Sigmoid colon (tissue), 6 donors: ENCODE measurements at regions not wholly inside any gene's neighbourhood (a gene's known extent, or its start where the extent isn't known, plus 50 kb on each side); places are given as distances from the start of the nearest gene placed in this dataset.
"Not testable (repeated sequence)": the region's sequence is repeated elsewhere in the genome, so short reads cannot be mapped to it uniquely, and the experiment has no call there.

ENCODE experiments used
- DNase-seq: peaks from one replicate; pipeline ENCODE4 v3.0.0-alpha.2; 2019
- H3K27ac ChIP-seq, 4 donors: fragments of 200-600 bp; sonication (generic); one replicate each; pipeline ENCODE4 v1.5.1; 2016 to 2019; ENCODE audit warnings: mild to moderate bottlenecking in 1 of 4
- H3K27me3 ChIP-seq, 3 donors: fragments of 200-600 bp; sonication (generic); one replicate each; pipeline ENCODE4 v1.5.1; 2019; ENCODE audit warnings: mild to moderate bottlenecking in 1 of 3
- H3K36me3 ChIP-seq, 4 donors: fragments of 200-600 bp; sonication (generic); one replicate each; pipeline ENCODE4 v1.5.1; 2016 to 2019
- H3K4me1 ChIP-seq, 4 donors: fragments of 200-600 bp; sonication (generic); one replicate each; pipeline ENCODE4 v1.5.1; 2017 to 2019
- H3K4me3 ChIP-seq, 4 donors: fragments of 200-600 bp; sonication (generic); one replicate each; pipeline ENCODE4 v1.5.1; 2017 to 2019; ENCODE audit warnings: mild to moderate bottlenecking in 2 of 4, moderate library complexity in 1 of 4
- H3K9me3 ChIP-seq, 4 donors: fragments of 200-600 bp in 3 of 4; sonication (generic) in 3 of 4; one replicate each; pipeline versions ENCODE4 v1.5.1 to v1.6.1; 2013 to 2019
- EP300 ChIP-seq, 4 donors: sonication (generic); formaldehyde crosslinking; IDR thresholded peaks; one replicate each; pipeline ENCODE4 v1.6.1; 2017; ENCODE audit warnings: antibody characterized with exemption in 4 of 4
- POLR2A ChIP-seq, 2 donors: fragments of 450-650 bp; IDR thresholded peaks; one replicate each; pipeline ENCODE4 v1.6.1; 2016; ENCODE audit warnings: antibody characterized with exemption in 2 of 2, mild to moderate bottlenecking in 2 of 2, moderate library complexity in 2 of 2
- POLR2AphosphoS5 ChIP-seq, 4 donors: sonication (generic); formaldehyde crosslinking; IDR thresholded peaks; one replicate each; pipeline ENCODE4 v1.6.1; 2017; ENCODE audit warnings: antibody characterized with exemption in 4 of 4
- WGBS, 2 donors: extraction: QIAGEN DNeasy Blood & Tissue Kit; methylation state at CpG; one replicate each; pipeline ENCODE4 v1.1.7; 2013; 5-methylcytosine and 5-hydroxymethylcytosine counted together
- intact Hi-C: fragments of 100-400 bp; cut with DNase I; formaldehyde crosslinking; loops from one replicate; pipeline ENCODE4 v1.15.1; 2023
- TF ChIP-seq, protein P1 (sequence below), 4 experiments: fragments of 450-650 bp in 3 of 4; fragments of 200-600 bp in 1 of 4; IDR thresholded peaks; one replicate each; pipeline ENCODE4 v1.5.1; 2016 to 2019; ENCODE audit warnings: antibody characterized with exemption in 4 of 4, mild to moderate bottlenecking in 3 of 4, moderate library complexity in 2 of 4
- donor health status: healthy with polysubstance abuse.
- donor health status: healthy.

- 16 to 61% methylated on average over 4 of the region's 4 CpGs for WGBS, 2 donors
- Histone ChIP-seq H3K4me3 (no peak overlapping the region), H3K36me3 (no peaks in the 10 kb centered on the region), H3K9me3 (no peaks in the 10 kb centered on the region), H3K4me1 (no peaks in the 10 kb centered on the region), H3K27ac (no peak overlapping the region), H3K27me3 (no peaks in the 10 kb centered on the region)
- intact Hi-C loops = no loop called here
- TF ChIP-seq EP300 (IDR thresholded peaks at IDR 0.05) (no peak), POLR2AphosphoS5 (IDR thresholded peaks at IDR 0.05) (no peak), POLR2A (IDR thresholded peaks at IDR 0.05) (no peak)
- TF ChIP-seq, protein P1, sequence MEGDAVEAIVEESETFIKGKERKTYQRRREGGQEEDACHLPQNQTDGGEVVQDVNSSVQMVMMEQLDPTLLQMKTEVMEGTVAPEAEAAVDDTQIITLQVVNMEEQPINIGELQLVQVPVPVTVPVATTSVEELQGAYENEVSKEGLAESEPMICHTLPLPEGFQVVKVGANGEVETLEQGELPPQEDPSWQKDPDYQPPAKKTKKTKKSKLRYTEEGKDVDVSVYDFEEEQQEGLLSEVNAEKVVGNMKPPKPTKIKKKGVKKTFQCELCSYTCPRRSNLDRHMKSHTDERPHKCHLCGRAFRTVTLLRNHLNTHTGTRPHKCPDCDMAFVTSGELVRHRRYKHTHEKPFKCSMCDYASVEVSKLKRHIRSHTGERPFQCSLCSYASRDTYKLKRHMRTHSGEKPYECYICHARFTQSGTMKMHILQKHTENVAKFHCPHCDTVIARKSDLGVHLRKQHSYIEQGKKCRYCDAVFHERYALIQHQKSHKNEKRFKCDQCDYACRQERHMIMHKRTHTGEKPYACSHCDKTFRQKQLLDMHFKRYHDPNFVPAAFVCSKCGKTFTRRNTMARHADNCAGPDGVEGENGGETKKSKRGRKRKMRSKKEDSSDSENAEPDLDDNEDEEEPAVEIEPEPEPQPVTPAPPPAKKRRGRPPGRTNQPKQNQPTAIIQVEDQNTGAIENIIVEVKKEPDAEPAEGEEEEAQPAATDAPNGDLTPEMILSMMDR (IDR thresholded peaks at IDR 0.05) = no peak
- no peak for DNase-seq
Measured at GRCh38 chr12:14207905-14208551, 157.5 kb upstream of the ATF7IP start.

DNA sequence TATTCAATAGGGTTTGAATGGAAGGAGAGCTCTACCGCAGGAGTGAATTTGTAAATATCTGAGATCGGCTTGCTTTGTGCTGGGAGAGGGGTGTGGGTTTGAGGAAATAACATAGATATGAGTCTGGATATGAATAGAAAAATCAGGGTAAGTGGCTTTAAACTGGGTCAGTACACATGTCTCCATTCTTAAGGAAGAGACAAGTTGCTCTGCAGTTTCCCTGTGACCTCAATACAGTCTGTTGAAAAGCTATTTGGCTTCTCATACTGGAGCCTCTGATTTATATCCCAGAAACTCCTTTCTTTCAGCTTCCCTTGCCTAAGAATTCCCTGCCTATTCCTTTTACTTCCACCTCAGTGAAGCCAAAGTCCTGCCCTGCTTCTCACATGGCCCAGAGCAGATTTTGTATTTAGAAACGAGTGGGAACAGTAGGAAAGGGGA, 153.5 kb upstream of the ATF7IP start:
- Histone ChIP-seq H3K4me3 (no peak overlapping the region), H3K9me3 (no peaks in the 10 kb centered on the region), H3K4me1 (no peaks in the 10 kb centered on the region), H3K27me3 (no peaks in the 10 kb centered on the region), H3K27ac (no peak overlapping the region), H3K36me3 (no peaks in the 10 kb centered on the region)
- intact Hi-C loops = no loop called here
- DNase-seq = no peak
- 13 to 69% methylated on average over 3 of the region's 3 CpGs for WGBS, 2 donors
- no peak for TF ChIP-seq EP300 (IDR thresholded peaks at IDR 0.05)
- TF ChIP-seq, protein P1 (IDR thresholded peaks at IDR 0.05) = no peak
- no peak for TF ChIP-seq POLR2AphosphoS5 (IDR thresholded peaks at IDR 0.05)
- TF ChIP-seq POLR2A (IDR thresholded peaks at IDR 0.05) = no peak

DNA sequence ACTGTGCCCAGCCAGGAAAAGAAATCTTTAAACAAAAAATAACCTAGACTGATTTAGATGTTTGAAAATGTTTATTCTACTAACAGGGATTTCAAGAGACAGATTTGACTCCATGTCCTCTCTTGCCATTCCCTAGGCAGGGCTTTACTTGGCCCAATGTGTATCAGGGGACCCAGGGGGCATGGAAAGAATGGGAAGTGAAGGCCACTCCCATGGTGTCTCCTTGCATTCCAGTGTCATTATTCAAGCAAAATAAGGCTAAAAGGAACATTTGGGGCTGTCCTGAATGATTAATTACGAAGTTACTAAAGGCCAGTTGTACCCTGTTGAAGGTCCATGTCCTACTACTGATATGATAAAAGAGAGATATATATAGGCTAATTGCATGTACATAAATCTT, 151.9 kb upstream of the ATF7IP start:
- no peak for DNase-seq
- no peaks in the 10 kb centered on the region for H3K36me3 ChIP-seq
- no peak for TF ChIP-seq POLR2AphosphoS5 (IDR thresholded peaks at IDR 0.05)
- TF ChIP-seq POLR2A (IDR thresholded peaks at IDR 0.05) = no peak
- no peak for TF ChIP-seq EP300 (IDR thresholded peaks at IDR 0.05)
- TF ChIP-seq, protein P1 (IDR thresholded peaks at IDR 0.05) = no peak
- H3K4me1 ChIP-seq = no peaks in the 10 kb centered on the region
- H3K4me3 ChIP-seq = no peak overlapping the region
- intact Hi-C loops = no loop called here
- no peaks in the 10 kb centered on the region for H3K9me3 ChIP-seq
- H3K27me3 ChIP-seq = no peaks in the 10 kb centered on the region
- H3K27ac ChIP-seq = no peak overlapping the region
- 77 to 86% methylated on average over 1 of the region's 1 CpG for WGBS, 2 donors

DNA sequence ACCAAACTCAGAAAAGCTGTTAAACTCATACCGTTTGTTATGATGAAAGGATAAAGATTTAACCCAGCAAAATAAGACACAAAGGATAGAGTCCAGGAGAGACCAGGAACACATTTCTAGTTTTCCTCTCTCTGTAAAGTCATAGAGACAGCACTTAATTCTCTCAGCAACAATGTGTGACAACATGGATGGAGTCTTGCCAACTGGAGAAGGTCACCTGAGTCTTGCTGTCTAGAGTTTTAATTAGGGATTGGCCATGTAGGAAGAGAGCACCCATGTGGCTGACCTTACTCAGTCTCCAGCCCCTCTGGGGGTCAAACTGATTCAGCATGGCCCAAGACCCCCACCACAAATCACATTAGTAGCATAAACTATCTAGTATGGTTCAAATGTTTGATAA, 151.0 kb upstream of the ATF7IP start:
- Histone ChIP-seq H3K36me3 (no peaks in the 10 kb centered on the region), H3K27ac (no peak overlapping the region), H3K27me3 (no peaks in the 10 kb centered on the region), H3K9me3 (no peaks in the 10 kb centered on the region), H3K4me1 (no peaks in the 10 kb centered on the region), H3K4me3 (no peak overlapping the region)
- no peak for DNase-seq
- 91 to 95% methylated on average over 1 of the region's 1 CpG for WGBS, 2 donors
- intact Hi-C loops = no loop called here
- TF ChIP-seq POLR2A (IDR thresholded peaks at IDR 0.05) (no peak), EP300 (IDR thresholded peaks at IDR 0.05) (no peak), POLR2AphosphoS5 (IDR thresholded peaks at IDR 0.05) (no peak)
- TF ChIP-seq, protein P1 (IDR thresholded peaks at IDR 0.05) = no peak

- DNase-seq, H3K27ac ChIP-seq, H3K36me3 ChIP-seq, intact Hi-C loops, H3K9me3 ChIP-seq, H3K4me1 ChIP-seq, H3K4me3 ChIP-seq, H3K27me3 ChIP-seq: not testable (repeated sequence)
- 59 to 84% methylated on average over 7 of the region's 7 CpGs for WGBS, 2 donors
Measured at GRCh38 chr12:14215949-14216348, 149.5 kb upstream of the ATF7IP start.
